ENCODE measurements at regions not wholly inside any gene's neighbourhood (a gene's known extent, or its start where the extent isn't known, plus 50 kb on each side); places are given as distances from the start of the nearest gene placed in this dataset.

DNA sequence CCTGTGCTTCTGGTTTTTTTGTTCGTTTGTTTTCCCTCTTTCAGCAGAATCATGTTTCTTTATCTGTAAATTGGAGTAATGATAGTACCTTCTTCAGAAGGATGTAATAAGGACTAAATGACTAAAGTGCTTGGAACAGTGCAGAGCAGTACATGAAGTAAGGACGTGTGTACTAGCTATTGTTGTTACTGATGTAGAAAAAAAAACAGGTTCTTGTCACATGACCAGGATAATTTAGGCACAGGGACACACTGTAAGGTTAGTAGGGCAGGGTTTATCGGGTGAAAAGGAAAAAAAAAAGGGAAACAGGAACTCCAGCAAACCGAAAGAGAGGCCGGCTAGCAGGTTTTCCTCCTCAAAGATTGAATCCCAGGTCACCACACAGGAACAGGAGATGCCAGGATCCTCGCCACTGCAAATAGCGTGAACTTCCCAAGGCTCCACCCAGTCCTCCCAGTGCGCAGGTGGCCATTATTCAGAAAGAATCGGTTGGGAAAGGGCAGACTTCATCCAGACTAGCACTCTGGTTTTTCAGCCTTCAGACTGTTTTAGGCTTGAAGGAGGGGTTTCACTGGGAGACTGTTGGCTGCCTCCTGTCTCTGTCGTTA, 63.8 kb upstream of the PRRC2C start:
- Histone ChIP-seq H3K4me3 (ENCODE audit: low read depth, low read length) (no peak overlapping the region), H3K36me3 (ENCODE audit: control insufficient read depth, insufficient read depth, low read length) (no peaks in the 10 kb centered on the region), H3K27me3 (ENCODE audit: control insufficient read depth, insufficient read depth, low read length) (no peaks in the 10 kb centered on the region)
- DNase-seq (ENCODE audit: low read depth) = no peak
- no peak for TF ChIP-seq CTCF (IDR thresholded peaks at IDR 0.05; ENCODE audit: insufficient read depth, low read length, poor library complexity, severe bottlenecking)

DNA sequence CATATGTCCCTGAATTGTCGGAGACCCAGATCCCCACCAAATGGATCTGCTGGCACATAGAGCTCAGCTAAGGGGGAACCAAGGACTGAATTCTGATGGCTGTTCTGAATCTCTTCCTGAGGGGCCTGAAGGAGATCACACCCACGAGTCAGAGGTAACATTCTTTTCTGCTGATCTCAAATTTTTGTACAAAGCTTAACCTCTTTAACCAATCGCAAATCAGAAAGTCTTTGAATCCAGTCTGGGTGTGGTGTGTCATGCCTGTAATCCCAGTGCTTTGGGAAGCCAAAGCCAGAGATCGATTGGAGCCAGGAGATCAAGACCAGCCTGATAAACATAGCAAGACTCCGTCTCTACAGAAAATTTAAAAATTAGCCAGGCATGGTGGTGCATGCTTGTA, 62.8 kb upstream of the PRRC2C start:
- DNase-seq (ENCODE audit: low read depth) = no peak
- TF ChIP-seq CTCF (IDR thresholded peaks at IDR 0.05; ENCODE audit: insufficient read depth, low read length, poor library complexity, severe bottlenecking) = no peak
- H3K27me3 ChIP-seq (ENCODE audit: control insufficient read depth, insufficient read depth, low read length) = no peaks in the 10 kb centered on the region
- no peak overlapping the region for H3K4me3 ChIP-seq (ENCODE audit: low read depth, low read length)
- H3K36me3 ChIP-seq (ENCODE audit: control insufficient read depth, insufficient read depth, low read length) = no peaks in the 10 kb centered on the region

DNA sequence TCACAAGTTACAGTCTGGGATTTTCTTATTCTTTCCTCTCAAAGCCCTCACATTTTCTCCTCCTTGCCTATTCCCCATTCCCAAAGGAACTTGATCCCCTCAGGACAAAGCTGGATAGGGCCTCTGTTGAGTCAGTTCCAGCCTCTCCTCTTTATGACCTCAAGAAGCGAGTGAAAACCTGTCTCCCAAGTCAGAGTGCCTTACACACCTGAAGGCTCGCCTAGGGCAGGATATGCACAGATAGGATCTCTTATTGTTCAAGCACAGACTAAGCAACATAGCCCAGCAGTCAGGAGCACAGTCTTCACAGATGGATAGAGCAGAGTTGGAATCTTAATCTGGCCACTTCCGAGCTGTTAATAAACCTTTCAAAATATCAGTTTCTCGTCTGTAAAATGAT, 60.8 kb upstream of the PRRC2C start:
- no peaks in the 10 kb centered on the region for H3K27me3 ChIP-seq (ENCODE audit: control insufficient read depth, insufficient read depth, low read length)
- no peak for DNase-seq (ENCODE audit: low read depth)
- no peak overlapping the region for H3K4me3 ChIP-seq (ENCODE audit: low read depth, low read length)
- no peak for TF ChIP-seq CTCF (IDR thresholded peaks at IDR 0.05; ENCODE audit: insufficient read depth, low read length, poor library complexity, severe bottlenecking)
- no peaks in the 10 kb centered on the region for H3K36me3 ChIP-seq (ENCODE audit: control insufficient read depth, insufficient read depth, low read length)

GRCh38 chr1:171426645-171427044, 58.7 kb upstream of the PRRC2C start:
- no peak for TF ChIP-seq CTCF (IDR thresholded peaks at IDR 0.05; ENCODE audit: insufficient read depth, low read length, poor library complexity, severe bottlenecking)
- no peak overlapping the region for H3K4me3 ChIP-seq (ENCODE audit: low read depth, low read length)
- no peaks in the 10 kb centered on the region for H3K36me3 ChIP-seq (ENCODE audit: control insufficient read depth, insufficient read depth, low read length)
- H3K27me3 ChIP-seq (ENCODE audit: control insufficient read depth, insufficient read depth, low read length) = no peaks in the 10 kb centered on the region
- DNase-seq (ENCODE audit: low read depth) = no peak

DNA sequence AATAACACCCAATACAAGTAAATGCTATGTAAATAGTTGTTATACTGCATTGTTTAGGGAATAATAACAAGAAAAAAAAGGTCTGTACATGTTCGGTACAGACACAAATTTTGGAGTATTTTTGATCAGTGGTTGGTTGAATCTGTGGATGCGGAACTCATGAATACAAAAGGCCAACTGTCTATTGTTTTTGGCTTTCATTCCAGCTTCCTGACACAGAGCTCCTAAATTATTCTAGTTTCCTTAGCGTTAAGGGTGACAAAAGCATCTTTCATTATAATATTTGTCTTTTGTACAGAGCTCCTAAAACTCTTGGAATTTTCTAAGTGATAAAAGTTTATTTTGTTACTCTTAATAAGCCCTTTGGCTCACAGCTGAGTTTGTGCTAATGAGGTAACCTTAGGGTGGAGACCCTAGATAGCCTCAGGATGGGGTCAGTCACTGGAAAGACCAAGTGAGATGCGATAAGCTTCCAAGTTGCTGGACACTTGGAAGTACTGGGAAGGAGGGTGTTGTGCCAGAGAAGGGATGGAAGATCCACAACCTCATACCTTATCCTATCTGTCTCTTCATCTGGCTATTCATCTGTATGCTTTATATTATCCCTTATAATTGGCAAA, 57.4 kb upstream of the PRRC2C start:
- Histone ChIP-seq H3K4me3 (ENCODE audit: low read depth, low read length) (no peak overlapping the region), H3K36me3 (ENCODE audit: control insufficient read depth, insufficient read depth, low read length) (no peaks in the 10 kb centered on the region), H3K27me3 (ENCODE audit: control insufficient read depth, insufficient read depth, low read length) (no peaks in the 10 kb centered on the region)
- no peak for DNase-seq (ENCODE audit: low read depth)
- no peak for TF ChIP-seq CTCF (IDR thresholded peaks at IDR 0.05; ENCODE audit: insufficient read depth, low read length, poor library complexity, severe bottlenecking)

DNA sequence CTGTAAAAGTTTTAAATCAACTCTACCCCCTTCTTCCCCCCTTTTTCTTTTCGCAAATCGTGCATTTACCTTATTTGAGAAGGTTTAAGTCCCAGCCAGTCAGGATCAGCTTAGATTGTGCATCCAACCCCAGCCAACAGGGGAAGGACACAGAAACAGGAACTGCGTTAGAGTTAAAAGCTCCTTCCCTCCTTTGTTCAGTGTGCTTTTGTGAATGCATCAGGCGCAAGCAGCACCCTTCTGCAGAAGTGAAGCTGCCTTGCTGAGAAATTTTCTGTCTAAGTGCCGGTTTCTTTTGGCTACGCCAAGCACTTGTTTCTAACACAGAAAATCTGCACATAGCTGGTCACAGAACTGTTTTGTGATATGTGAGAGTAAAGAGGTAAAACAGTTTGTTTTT, 56.2 kb upstream of the PRRC2C start:
- Histone ChIP-seq H3K36me3 (ENCODE audit: control insufficient read depth, insufficient read depth, low read length) (no peaks in the 10 kb centered on the region), H3K4me3 (ENCODE audit: low read depth, low read length) (no peak overlapping the region), H3K27me3 (ENCODE audit: control insufficient read depth, insufficient read depth, low read length) (no peaks in the 10 kb centered on the region)
- DNase-seq (ENCODE audit: low read depth) = no peak
- no peak for TF ChIP-seq CTCF (IDR thresholded peaks at IDR 0.05; ENCODE audit: insufficient read depth, low read length, poor library complexity, severe bottlenecking)

All from kidney epithelial cell (primary cell).